A549 (cell line): ENCODE measurements at regions not wholly inside any gene's neighbourhood (a gene's known extent, or its start where the extent isn't known, plus 50 kb on each side); places are given as distances from the start of the nearest gene placed in this dataset.

Experiments used
- BHLHE40 ChIP-seq: IDR thresholded peaks from 2 replicates; pipeline ENCODE4 v1.6.1; 2012; ENCODE audit warnings: low read depth, low read length, inconsistent platforms
- CTCF ChIP-seq: fragments of >200 bp; sonication (Bioruptor Twin); formaldehyde crosslinking; IDR thresholded peaks from 3 replicates; pipeline ENCODE4 v1.5.1; 2016
- GATA3 ChIP-seq: IDR thresholded peaks from 2 replicates; pipeline ENCODE4 v1.6.1; 2012; ENCODE audit warnings: borderline replicate concordance
- HDAC2 ChIP-seq: fragments of 200-600 bp; sonication (generic); IDR thresholded peaks from 2 replicates; pipeline ENCODE4 v1.6.1; 2016
- MAX ChIP-seq: IDR thresholded peaks from 2 replicates; pipeline ENCODE4 v1.6.1; 2012
- POLR2A ChIP-seq: IDR thresholded peaks from 2 replicates; pipeline ENCODE4 v1.6.1; 2012; ENCODE audit warnings: mild to moderate bottlenecking, low read length
- RAD21 ChIP-seq, 2 experiments: fragments of >200 bp in 1 of 2; sonication (Bioruptor Twin) in 1 of 2; formaldehyde crosslinking in 1 of 2; IDR thresholded peaks in 1 of 2; conservative IDR thresholded peaks in 1 of 2; 2 replicates in 1 of 2; 3 replicates in 1 of 2; pipeline ENCODE4 v1.6.1; 2012 to 2018; ENCODE audit warnings: inconsistent platforms in 1 of 2
- RFX5 ChIP-seq: fragments of 450-650 bp; IDR thresholded peaks from 2 replicates; pipeline ENCODE4 v1.7.1; 2014; ENCODE audit warnings: antibody characterized with exemption, mild to moderate bottlenecking, moderate library complexity
- SREBF2 ChIP-seq: fragments of 450-650 bp; IDR thresholded peaks from 2 replicates; pipeline ENCODE4 v1.6.1; 2014; ENCODE audit warnings: mild to moderate bottlenecking, moderate library complexity
- USF2 ChIP-seq: fragments of 450-650 bp; IDR thresholded peaks from 2 replicates; pipeline ENCODE4 v1.6.1; 2014; ENCODE audit warnings: antibody characterized with exemption
- ZC3H11A ChIP-seq: fragments of 450-650 bp; IDR thresholded peaks from 2 replicates; pipeline ENCODE4 v1.6.1; 2014; ENCODE audit warnings: antibody characterized with exemption, mild to moderate bottlenecking
- ZSCAN20 ChIP-seq: fragments of 250-450 bp; sonication (Bioruptor Pico); IDR thresholded peaks from 2 replicates; pipeline ENCODE4 v1.8.0; 2022; ENCODE audit warnings: mild to moderate bottlenecking, moderate library complexity

- no peak for TF ChIP-seq POLR2A
- TF ChIP-seq CTCF, result no peak
- no peak for TF ChIP-seq ZC3H11A
- no peak for TF ChIP-seq ZSCAN20 (CRISPR knock-in tag)
- TF ChIP-seq GATA3, result no peak
- no peak for TF ChIP-seq SREBF2
- no peak for TF ChIP-seq RAD21 (conservative IDR thresholded peaks at IDR 0.05 in 1 of 2, IDR thresholded peaks at IDR 0.05 in 1 of 2)
- TF ChIP-seq MAX, result no peak
- no peak for TF ChIP-seq RFX5
- TF ChIP-seq USF2, result no peak
- no peak for TF ChIP-seq HDAC2
- TF ChIP-seq BHLHE40, result no peak
Observed at GRCh38 chr11:22460181-22460580, 122.0 kb downstream of the SLC17A6 start.
